GM19035 (cell line): ENCODE measurements at regions not wholly inside any gene's neighbourhood (a gene's known extent, or its start where the extent isn't known, plus 50 kb on each side); places are given as distances from the start of the nearest gene placed in this dataset.

Experiments
- ATAC-seq: cut with Tn5 transposase; IDR thresholded peaks from one replicate; pipeline ENCODE4 v1.9.1; 2021; ENCODE audit not compliant: unreplicated experiment

- ATAC-seq, result no peak
Observed at GRCh38 chr16:64138006-64138405, 983.9 kb downstream of the CDH11 start.

GRCh38 chr16:64136743-64137142, 985.1 kb downstream of the CDH11 start:
- no peak for ATAC-seq

- no peak for ATAC-seq
Observed at GRCh38 chr16:64136314-64136713, 985.5 kb downstream of the CDH11 start.

DNA sequence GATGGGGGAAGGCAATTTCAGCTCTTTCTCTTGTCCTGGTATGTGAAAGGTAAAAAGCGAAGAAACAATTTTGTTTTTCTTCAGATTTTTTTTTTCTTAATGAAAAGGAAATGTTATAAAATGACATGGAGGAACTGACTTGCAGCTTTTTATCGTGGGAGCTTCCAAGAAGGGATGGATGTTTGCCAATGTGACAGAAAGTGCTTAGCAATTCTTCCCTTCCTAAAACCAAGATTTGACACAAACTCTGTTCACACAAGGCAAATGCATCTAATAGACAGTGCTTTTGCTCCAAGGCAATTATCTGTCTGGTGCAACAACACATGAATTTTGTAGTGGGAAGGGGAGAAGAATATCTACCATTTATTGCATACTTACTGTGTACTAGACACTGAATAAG, 988.5 kb downstream of the CDH11 start:
- ATAC-seq, result no peak

GRCh38 chr16:64132759-64133361, 989.0 kb downstream of the CDH11 start:
- ATAC-seq, result no peak

GRCh38 chr16:64132190-64132589, 989.7 kb downstream of the CDH11 start:
- no peak for ATAC-seq

- no peak for ATAC-seq
Observed at GRCh38 chr16:64131423-64131822, 990.4 kb downstream of the CDH11 start.

GRCh38 chr16:64130140-64130539, 991.7 kb downstream of the CDH11 start:
- ATAC-seq, result no peak

GRCh38 chr16:64122177-64122576, 999.7 kb downstream of the CDH11 start:
- ATAC-seq, result no peak

DNA sequence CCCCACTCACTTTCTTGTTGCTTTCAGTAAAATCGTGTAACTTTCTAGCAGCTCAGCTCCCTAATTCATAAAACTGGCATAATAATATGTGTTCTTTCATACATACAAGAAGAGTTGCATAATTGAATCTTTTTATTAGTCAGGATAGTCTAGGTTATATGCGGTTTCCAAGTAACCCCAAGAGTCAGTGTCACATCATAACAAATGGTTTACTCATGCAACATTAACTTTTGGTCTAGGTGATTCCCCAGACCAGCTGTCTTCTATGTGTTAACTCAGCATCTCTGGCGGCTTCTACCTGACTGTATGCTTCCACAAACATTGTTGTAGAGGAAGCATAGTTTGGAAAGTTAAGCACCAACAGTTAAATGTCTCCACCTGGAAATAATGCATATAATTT, 1000.4 kb downstream of the CDH11 start:
- ATAC-seq, result no peak

- no peak for ATAC-seq
Observed at GRCh38 chr16:64116151-64116550, 1005.7 kb downstream of the CDH11 start.

- no peak for ATAC-seq
Observed at GRCh38 chr16:64109241-64109640, 1012.6 kb downstream of the CDH11 start.

GRCh38 chr16:64102654-64103053, 1019.2 kb downstream of the CDH11 start:
- no peak for ATAC-seq

DNA sequence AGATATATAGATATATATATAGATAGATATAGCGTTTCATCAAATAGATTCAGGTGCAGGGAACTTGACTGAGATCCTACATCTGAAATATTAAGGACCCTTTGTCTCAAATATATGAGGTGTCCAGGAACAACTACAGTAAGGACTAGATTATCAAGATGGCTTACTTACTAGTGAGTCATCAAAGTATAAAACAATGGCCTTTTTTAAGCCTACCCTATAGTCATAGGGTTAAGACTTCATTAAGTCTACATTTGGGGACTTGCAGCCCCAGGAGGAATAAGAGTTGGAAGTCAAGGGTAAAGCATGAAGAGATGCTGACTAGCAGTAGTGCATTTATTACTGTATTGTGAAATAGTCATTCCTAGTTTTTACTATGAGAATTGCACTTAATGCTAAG, 1023.4 kb downstream of the CDH11 start:
- ATAC-seq, result no peak

DNA sequence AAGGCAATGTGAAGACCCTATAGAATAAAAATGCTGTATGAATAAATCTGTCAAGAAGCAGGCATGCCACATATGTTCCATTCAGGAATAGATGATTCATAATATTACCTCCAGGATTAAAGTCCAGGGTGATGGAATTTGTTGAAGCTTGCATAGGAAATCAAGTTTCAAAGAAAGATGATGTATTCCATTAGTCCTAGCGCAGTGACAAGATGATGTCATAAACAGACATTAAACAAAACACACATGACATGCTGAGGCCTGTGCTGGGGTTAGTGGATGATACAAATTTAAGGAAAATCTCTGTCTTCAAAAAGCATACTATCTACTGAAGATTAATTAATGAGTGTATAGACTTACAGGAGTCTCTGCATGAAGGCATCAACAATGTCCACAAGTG, 1025.2 kb downstream of the CDH11 start:
- ATAC-seq, result no peak

DNA sequence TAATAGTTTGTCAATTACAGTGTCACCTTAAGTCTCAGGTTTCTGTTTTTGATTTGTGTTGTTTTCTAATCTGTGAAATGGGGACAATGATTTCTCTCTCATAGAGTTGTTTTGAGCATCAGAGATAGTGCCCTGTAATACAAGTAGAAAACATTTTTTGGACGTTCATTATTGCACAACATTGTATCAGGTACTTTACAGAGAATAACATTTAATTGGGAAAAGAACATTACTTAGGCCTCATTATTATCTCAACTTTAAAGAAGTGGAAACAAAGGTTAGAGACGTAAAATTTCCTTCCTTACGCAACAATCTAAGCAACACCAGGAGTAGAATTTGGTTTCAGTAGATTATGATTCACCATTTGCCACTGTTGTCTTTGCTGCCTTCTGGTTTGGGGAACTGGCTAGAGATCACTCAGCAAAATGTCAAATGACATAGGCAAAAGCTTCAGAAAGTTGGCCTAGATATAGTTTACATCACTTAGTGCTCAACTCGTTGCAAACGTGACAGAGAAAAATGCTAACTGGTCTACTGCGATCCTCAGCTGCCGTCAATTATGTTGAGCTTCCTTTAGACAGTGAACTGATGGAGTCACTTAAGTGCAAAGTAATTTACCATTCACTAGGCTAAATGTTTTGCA, 1026.8 kb downstream of the CDH11 start:
- ATAC-seq, result no peak

DNA sequence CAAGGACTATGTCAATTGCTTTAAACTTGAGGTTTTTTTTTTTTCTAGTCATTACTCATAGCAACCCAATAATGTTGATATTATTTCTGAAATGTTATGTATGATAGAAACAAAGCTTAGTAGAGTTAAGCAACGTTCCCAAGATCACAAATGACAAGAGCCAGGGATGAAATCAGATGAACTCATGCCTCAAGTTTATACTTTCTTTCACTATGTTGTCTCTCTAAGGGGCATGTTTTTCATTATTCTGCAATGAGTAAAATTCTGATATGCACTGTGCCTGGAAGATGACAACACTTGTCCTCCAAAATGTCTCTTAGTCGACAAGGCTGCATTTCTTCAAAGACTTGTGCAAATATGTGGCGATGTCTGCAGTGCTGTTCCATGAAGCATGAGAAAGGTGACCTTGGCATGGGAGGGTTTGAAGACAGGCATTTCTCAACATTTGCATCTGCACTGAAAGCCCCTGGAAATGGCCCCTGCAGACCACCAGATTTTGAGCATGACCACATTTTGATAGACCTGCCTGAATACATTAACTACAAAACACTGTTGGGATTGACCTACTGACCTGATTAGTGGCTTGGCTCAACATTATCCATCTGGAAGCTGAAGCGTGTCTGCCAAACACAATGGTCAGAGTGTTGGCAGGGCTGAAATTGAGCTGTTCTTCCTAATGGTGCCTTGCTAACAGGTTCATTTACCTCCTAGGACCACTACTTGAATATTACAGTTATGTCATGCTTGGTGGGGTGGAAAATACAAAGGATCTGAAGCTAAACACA, 1027.5 kb downstream of the CDH11 start:
- no peak for ATAC-seq

- ATAC-seq, result no peak
Observed at GRCh38 chr16:64092271-64092670, 1029.6 kb downstream of the CDH11 start.

DNA sequence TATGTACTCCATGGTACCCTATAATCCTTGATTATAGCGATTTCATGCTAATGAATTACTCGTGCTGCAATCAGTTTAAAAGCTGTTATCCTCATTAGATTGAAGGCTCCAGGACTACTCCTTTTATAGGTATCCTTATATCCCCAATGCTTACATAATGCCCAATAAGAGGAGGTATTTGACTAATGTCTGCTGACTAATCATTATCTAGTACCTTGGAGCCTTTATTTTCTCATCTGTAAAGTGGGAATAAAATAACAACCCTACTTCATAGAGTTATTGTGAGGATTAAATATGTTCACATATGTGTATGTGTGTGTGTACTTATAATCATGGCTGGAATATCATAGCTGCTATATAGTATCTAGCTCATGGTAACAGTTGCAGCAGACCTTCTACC, 1031.5 kb downstream of the CDH11 start:
- no peak for ATAC-seq

GRCh38 chr16:64089697-64090096, 1032.2 kb downstream of the CDH11 start:
- no peak for ATAC-seq

DNA sequence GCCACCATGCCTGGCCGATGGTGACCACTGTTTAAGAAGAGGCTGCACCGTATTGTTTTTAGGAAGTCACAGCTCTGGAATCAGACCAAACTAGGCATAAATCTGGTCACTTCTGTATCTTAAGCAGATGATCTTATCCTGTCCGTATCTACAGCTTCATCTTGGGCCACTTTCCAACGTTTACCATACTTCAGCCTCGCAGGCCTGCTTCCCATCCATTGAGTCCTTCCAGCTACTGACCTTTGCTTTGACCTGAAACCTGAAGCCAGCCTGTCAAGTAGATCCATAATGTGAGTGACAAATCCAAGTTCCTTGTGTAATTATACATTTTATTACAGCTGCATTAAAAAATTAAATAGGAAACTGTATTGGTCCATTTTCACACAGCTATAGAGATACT, 1033.0 kb downstream of the CDH11 start:
- no peak for ATAC-seq

DNA sequence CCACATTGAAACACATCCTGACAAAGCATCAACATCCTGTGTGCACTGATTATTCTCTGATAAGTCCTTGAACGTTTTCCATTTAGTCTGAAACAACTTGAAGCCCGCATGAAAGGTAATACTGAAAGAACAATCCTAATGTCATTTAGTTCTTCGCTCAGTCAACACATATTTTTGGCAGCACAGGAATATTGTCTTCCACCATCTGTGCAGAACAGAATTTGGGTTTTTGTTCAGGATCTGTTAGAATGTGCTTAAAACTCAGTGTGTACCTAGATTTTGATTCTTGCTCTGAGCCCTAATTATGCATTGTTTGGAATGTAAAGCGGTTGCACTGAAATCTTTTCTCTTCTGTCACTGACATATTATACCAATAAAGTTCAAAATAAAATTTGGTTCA, 1036.6 kb downstream of the CDH11 start:
- ATAC-seq, result no peak
